HepG2 (cell line): ENCODE measurements at regions not wholly inside any gene's neighbourhood (a gene's known extent, or its start where the extent isn't known, plus 50 kb on each side); places are given as distances from the start of the nearest gene placed in this dataset.
A peak's percentile ranks its signal among the peaks of the same experiment; 100 is the strongest.

Experiments used
- ARHGAP35 ChIP-seq: sonication (generic); formaldehyde crosslinking; IDR thresholded peaks from 2 replicates; pipeline ENCODE4 v1.9.0; 2022; ENCODE audit warnings: mild to moderate bottlenecking, inconsistent platforms, moderate library complexity, missing genetic modification reagents, borderline replicate concordance
- CEBPG ChIP-seq: IDR thresholded peaks from 2 replicates; pipeline ENCODE4 v1.6.1; 2016
- HES4 ChIP-seq: sonication (generic); formaldehyde crosslinking; IDR thresholded peaks from 2 replicates; pipeline ENCODE4 v1.9.0; 2021; ENCODE audit warnings: mild to moderate bottlenecking, missing genetic modification reagents, borderline replicate concordance
- IRF2 ChIP-seq: IDR thresholded peaks from 2 replicates; pipeline ENCODE4 v1.6.1; 2018; ENCODE audit warnings: missing genetic modification reagents, missing compliant biosample characterization
- MAFK ChIP-seq, 2 experiments: IDR thresholded peaks in 1 of 2; conservative IDR thresholded peaks in 1 of 2; 2 replicates each; pipeline ENCODE4 v1.6.1; 2011; ENCODE audit warnings: improper control_type of control experiment in 2 of 2, low read length in 2 of 2
- MATR3 ChIP-seq: sonication (generic); formaldehyde crosslinking; IDR thresholded peaks from 2 replicates; pipeline ENCODE4 v1.4.0; 2020; ENCODE audit warnings: missing genetic modification reagents
- SAFB2 ChIP-seq: sonication (generic); formaldehyde crosslinking; IDR thresholded peaks from 2 replicates; pipeline ENCODE4 v1.5.1; 2020; ENCODE audit warnings: missing genetic modification reagents, low read depth, mild to moderate bottlenecking, borderline replicate concordance
- SRY ChIP-seq: sonication (generic); formaldehyde crosslinking; IDR thresholded peaks from 2 replicates; pipeline ENCODE4 v1.8.0; 2022; ENCODE audit warnings: mild to moderate bottlenecking, missing genetic modification reagents
- TBP ChIP-seq: sonication (generic); formaldehyde crosslinking; IDR thresholded peaks from 2 replicates; pipeline ENCODE4 v1.5.0; 2020; ENCODE audit warnings: missing genetic modification reagents
- ZBTB38 ChIP-seq: sonication (generic); formaldehyde crosslinking; IDR thresholded peaks from 2 replicates; pipeline ENCODE4 v1.5.1; 2020; ENCODE audit warnings: mild to moderate bottlenecking, missing genetic modification reagents
- ZNF274 ChIP-seq: sonication (generic); formaldehyde crosslinking; IDR thresholded peaks from 2 replicates; pipeline ENCODE4 v1.5.1; 2020; ENCODE audit warnings: mild to moderate bottlenecking, missing genetic modification reagents
- ZNF687 ChIP-seq: sonication (generic); formaldehyde crosslinking; IDR thresholded peaks from 2 replicates; pipeline ENCODE4 v1.5.1; 2020; ENCODE audit warnings: mild to moderate bottlenecking, missing genetic modification reagents, moderate library complexity
- ZNF713 ChIP-seq: sonication (generic); formaldehyde crosslinking; IDR thresholded peaks from 2 replicates; pipeline ENCODE4 v1.4.0; 2020; ENCODE audit warnings: mild to moderate bottlenecking, missing genetic modification reagents
- TF ChIP-seq, protein P1 (sequence below): sonication (generic); formaldehyde crosslinking; IDR thresholded peaks from 2 replicates; pipeline ENCODE4 v1.4.0; 2020; ENCODE audit warnings: missing genetic modification reagents, mild to moderate bottlenecking, borderline replicate concordance
- TF ChIP-seq, protein P2 (sequence below), 2 experiments: sonication (generic) in 1 of 2; formaldehyde crosslinking in 1 of 2; IDR thresholded peaks; 2 replicates each; pipeline versions ENCODE4 v1.4.0 to v1.6.1; 2016 to 2020; ENCODE audit warnings: borderline replicate concordance in 1 of 2, low read depth in 1 of 2, mild to moderate bottlenecking in 1 of 2, missing genetic modification reagents in 1 of 2
- TF ChIP-seq, protein P3 (sequence below): IDR thresholded peaks from 2 replicates; pipeline ENCODE4 v1.6.1; 2018; ENCODE audit warnings: missing genetic modification reagents, mild to moderate bottlenecking, missing compliant biosample characterization

- TF ChIP-seq ZNF687 (CRISPR knock-in tag) (peak; percentile 87), IRF2 (CRISPR knock-in tag) (no peak), CEBPG (CRISPR knock-in tag) (no peak), HES4 (no peak), MATR3 (no peak), TBP (CRISPR knock-in tag) (no peak), SRY (CRISPR knock-in tag) (0 out of 2 replicates have a peak, but pooled peaks have one; percentile 16), ZNF713 (no peak), ARHGAP35 (CRISPR knock-in tag) (peak; percentile 86; the same call in 1 of the 2 replicates), ZNF274 (CRISPR knock-in tag) (0 out of 2 replicates have a peak, but pooled peaks have one; percentile 10), SAFB2 (CRISPR knock-in tag) (no peak), ZBTB38 (CRISPR knock-in tag) (peak; percentile 94; the same call in 1 of the 2 replicates), MAFK (conservative IDR thresholded peaks at IDR 0.05 in 1 of 2, IDR thresholded peaks at IDR 0.05 in 1 of 2; ENCODE audit: low read length in 2 of 2) (peak in 1 of 2 experiments; percentile 8; a peak in 1 of 4 replicates)
- TF ChIP-seq, protein P1, sequence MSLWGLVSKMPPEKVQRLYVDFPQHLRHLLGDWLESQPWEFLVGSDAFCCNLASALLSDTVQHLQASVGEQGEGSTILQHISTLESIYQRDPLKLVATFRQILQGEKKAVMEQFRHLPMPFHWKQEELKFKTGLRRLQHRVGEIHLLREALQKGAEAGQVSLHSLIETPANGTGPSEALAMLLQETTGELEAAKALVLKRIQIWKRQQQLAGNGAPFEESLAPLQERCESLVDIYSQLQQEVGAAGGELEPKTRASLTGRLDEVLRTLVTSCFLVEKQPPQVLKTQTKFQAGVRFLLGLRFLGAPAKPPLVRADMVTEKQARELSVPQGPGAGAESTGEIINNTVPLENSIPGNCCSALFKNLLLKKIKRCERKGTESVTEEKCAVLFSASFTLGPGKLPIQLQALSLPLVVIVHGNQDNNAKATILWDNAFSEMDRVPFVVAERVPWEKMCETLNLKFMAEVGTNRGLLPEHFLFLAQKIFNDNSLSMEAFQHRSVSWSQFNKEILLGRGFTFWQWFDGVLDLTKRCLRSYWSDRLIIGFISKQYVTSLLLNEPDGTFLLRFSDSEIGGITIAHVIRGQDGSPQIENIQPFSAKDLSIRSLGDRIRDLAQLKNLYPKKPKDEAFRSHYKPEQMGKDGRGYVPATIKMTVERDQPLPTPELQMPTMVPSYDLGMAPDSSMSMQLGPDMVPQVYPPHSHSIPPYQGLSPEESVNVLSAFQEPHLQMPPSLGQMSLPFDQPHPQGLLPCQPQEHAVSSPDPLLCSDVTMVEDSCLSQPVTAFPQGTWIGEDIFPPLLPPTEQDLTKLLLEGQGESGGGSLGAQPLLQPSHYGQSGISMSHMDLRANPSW (CRISPR knock-in tag) = no peak
- TF ChIP-seq, protein P2, sequence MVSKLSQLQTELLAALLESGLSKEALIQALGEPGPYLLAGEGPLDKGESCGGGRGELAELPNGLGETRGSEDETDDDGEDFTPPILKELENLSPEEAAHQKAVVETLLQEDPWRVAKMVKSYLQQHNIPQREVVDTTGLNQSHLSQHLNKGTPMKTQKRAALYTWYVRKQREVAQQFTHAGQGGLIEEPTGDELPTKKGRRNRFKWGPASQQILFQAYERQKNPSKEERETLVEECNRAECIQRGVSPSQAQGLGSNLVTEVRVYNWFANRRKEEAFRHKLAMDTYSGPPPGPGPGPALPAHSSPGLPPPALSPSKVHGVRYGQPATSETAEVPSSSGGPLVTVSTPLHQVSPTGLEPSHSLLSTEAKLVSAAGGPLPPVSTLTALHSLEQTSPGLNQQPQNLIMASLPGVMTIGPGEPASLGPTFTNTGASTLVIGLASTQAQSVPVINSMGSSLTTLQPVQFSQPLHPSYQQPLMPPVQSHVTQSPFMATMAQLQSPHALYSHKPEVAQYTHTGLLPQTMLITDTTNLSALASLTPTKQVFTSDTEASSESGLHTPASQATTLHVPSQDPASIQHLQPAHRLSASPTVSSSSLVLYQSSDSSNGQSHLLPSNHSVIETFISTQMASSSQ (IDR thresholded peaks at IDR 0.05; ENCODE audit: low read depth) = no peak
- TF ChIP-seq, protein P2 (CRISPR knock-in tag; IDR thresholded peaks at IDR 0.05; ENCODE audit: borderline replicate concordance) = no peak
- TF ChIP-seq, protein P3, sequence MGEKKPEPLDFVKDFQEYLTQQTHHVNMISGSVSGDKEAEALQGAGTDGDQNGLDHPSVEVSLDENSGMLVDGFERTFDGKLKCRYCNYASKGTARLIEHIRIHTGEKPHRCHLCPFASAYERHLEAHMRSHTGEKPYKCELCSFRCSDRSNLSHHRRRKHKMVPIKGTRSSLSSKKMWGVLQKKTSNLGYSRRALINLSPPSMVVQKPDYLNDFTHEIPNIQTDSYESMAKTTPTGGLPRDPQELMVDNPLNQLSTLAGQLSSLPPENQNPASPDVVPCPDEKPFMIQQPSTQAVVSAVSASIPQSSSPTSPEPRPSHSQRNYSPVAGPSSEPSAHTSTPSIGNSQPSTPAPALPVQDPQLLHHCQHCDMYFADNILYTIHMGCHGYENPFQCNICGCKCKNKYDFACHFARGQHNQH (CRISPR knock-in tag) = 0 out of 2 replicates have a peak, but pooled peaks have one; percentile 2
Observed at GRCh38 chr2:109675666-109676345, 61.6 kb downstream of the SOWAHC start (continued).
